HG03066 (cell line): ENCODE measurements at regions not wholly inside any gene's neighbourhood (a gene's known extent, or its start where the extent isn't known, plus 50 kb on each side); places are given as distances from the start of the nearest gene placed in this dataset.

Source experiments
- ATAC-seq: cut with Tn5 transposase; IDR thresholded peaks from one replicate; pipeline ENCODE4 v1.9.1; 2021; ENCODE audit warnings: low read depth; ENCODE audit not compliant: unreplicated experiment

GRCh38 chr7:46244757-46245156 is 323.7 kb upstream of the IGFBP3 start:
- no peak for ATAC-seq

DNA sequence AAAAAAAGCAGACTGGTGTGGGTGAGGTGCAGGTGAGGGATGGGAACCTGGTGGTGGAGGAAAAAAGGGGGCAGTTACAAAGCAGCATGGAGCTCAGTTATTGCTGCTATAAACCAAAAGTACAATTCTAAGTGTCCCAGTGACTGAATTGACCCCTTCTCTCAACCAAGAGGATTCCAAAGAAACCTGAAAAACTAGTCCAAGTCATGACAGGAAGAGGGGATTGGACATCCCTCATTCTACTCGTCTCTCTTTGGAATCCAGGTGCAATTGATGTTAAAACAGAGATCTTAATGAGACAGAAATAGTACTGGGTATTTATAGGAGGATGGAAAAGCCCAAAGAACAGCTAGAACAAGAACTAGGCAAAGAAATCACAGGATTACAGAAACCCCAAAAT is 322.3 kb upstream of the IGFBP3 start:
- no peak for ATAC-seq

- no peak for ATAC-seq
These were observed 318.8 kb upstream of the IGFBP3 start for GRCh38 chr7:46239846-46240245.

DNA sequence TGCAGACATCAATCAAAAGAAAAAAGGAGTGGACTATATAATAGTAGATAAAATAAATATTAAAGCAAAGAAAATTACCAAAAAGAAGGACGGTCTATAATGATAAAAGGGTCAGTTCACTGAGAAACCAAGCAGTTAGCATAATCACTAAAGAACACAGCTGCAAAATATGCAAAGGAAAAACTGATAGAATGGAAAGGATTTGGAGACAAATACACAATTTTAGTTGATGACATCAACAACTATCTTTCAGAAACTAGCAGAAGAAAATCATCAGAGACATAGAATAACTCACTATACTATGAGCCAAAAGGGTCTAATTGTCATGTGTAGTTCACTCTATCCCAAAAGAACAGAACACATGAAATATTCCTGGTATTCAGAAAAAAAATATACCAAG is 316.4 kb upstream of the IGFBP3 start:
- ATAC-seq, result no peak

DNA sequence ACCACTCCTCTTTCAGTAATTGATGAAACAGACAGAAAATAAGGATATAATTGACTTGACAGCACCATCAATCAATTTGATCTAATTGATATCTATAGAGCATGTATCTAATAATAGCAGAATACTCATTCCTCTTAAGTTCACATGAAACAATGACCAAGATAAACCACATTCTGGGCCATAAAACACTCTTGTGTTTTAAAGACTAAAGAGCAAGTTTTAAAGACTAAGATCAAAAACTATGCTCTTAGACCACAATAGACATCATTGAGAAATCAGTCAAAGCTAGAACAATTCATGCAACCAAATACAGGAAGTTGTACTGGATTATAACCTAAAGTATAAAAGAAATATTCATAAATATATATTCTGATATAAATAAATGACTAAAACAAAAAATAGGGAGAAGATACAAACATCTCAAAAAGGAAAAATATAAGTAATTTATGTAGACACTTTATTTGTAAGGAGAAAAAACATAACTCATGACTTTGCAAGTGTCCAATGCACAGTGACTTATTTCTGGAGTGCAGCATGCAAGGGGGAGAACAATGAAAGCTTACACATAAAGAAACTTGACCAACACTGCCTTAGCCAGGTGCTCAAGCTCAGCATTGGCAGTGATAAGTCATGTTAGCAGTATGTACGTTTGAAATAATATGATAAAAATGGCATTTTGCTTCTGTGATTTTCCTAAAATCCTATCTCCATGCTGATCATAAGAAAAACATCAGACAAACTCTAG is 312.7 kb upstream of the IGFBP3 start:
- ATAC-seq, result no peak

DNA sequence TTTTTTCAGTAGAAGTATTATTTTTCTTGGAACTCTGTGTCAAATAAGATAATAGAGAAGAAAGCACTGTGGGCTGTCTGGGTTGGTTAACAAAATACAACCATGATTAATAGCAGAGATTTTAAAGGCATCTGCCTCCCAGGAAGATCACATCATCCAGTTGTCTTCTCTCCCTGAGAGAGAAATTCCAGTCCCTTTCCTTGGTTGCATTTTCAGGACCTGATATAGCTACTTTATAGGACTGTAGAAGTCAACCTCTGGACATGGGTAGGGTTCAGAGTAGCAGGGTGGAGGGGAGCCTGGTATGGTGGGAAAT is 309.9 kb upstream of the IGFBP3 start:
- ATAC-seq, result no peak

- ATAC-seq, result no peak
These were observed 309.4 kb upstream of the IGFBP3 start for GRCh38 chr7:46230298-46230989.

DNA sequence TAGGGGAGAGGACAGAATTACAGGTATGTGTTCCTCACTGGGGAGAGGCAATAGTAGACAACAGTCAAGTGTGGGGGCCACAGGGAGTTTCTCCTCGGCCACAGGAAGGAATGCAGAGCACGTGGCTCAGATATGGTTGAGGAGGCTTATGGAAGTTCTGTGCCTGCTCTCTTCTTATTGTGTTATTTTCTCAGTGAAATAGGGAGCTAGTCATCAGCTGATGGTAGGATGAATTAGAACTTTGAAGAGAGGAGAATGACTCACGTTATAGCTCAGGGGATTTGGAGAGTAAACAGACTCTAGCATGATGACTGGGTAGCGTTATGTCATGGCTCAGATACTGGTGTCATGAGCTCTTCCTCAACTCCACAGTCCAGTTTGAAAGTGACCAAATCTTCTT is 308.3 kb upstream of the IGFBP3 start:
- ATAC-seq, result no peak

DNA sequence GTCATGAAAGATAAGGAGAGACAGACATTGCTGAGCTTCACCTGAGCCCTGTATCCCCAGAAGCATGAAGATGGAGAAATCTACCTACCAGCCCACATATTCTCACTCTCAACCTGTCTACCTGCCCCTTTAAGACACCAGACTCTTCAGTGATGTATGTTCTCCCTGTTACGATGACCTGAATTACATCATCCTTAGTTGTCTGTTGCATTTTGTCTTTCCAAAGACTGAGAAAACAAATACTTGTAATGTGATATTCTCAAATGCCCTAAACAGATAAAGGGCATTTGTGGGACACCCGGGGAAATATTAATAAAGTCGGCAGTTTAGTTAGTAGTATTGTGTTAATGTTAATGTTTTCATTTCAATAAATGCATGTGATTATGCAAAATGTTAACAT is 305.8 kb upstream of the IGFBP3 start:
- no peak for ATAC-seq

GRCh38 chr7:46224363-46224762 is 303.3 kb upstream of the IGFBP3 start:
- ATAC-seq, result no peak

GRCh38 chr7:46220066-46220630 is 299.1 kb upstream of the IGFBP3 start:
- ATAC-seq, result no peak

- ATAC-seq, result no peak
These were observed 297.6 kb upstream of the IGFBP3 start for GRCh38 chr7:46218461-46219200.

- no peak for ATAC-seq
These were observed 295.0 kb upstream of the IGFBP3 start for GRCh38 chr7:46215987-46216567.

- no peak for ATAC-seq
These were observed 293.5 kb upstream of the IGFBP3 start for GRCh38 chr7:46214526-46214925.

DNA sequence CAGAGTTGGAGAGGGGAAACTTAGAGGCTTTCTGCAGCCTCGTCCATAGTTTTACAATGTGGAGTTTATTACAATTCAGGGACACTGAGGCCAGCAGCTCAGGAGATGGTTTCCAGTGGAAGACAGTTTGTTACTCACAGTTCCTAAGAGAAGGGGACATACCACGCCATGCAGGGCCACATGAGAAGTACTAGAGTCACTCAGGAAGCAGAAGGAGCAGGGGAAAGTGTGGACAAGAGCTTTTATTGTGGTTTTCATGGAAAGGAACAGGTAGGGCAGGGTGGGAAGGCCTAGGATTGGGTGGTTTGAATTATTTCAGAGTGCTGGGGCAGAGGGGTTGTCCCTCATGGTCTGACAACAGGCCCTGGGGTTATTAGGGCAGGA is 292.1 kb upstream of the IGFBP3 start:
- no peak for ATAC-seq

DNA sequence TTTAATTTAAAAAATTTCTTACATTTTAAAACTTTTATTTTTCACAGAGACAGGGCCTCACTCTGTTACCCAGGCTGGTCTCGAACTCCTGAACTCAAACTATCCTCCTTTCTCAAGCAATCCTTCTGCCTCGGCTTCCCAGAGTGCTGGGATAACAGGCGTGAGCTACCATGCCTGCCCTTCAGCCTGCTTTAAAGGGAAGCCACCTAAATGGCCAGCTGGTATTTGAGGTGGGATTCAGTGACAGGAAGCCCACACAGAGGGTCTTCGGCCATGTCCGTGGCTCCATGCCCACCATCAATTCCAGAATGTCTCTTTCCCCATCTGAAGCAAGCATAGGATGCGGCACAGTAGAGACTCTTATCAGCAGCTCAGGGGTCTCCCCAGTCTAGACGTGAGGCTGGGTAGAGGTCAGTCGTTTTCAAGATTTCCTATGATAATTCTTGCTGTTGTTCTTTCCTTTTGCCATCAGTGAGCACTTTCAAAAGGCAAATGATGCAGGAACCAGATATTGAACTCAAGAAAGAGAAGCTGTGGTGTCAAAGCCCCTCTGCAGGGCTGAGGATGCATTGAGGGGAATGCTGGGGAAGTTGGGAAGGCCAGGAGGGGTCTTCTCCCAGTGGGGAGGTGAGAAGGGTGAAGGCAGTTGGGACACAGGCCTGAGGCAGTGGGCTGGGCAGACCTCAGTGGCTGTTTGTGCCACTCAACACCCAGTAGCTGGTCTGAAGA is 291.5 kb upstream of the IGFBP3 start:
- no peak for ATAC-seq

- no peak for ATAC-seq
These were observed 289.4 kb upstream of the IGFBP3 start for GRCh38 chr7:46210467-46210866.

DNA sequence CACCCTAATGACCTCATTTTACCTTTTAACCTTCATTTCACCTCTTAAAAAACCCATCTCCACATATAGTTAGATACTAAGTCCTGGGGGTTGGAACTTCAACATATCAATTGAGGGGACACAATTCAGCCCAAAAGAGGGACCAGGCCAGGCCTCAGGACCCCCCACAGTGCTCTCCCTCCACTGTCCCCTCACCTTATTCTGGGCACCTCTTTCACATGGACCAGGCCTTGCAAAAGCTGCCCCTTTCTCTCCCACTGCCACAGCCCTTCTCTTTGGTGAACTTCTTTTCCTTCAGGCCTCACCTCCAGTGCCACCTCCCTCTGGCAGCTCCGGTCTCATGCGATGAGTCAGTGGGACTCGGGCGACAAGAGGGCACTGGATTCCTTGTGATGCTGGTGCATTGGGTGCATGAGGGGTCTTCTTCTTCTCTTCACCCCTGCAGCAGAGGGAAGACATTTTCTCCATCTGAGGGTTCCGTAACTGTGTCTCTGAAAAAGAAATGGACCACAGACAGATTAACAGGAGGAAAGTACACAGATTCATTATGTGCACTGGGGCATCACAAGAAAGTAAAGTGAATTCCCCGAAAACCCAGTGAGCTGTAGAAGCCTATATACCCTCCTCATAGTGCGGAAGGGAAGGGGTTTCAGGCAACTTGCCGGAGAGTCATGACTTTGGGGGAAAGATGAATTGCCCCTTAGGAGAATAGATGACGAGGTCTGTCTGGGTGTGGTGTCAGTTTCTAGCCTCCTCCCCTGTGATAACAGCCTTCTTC is 288.7 kb upstream of the IGFBP3 start:
- no peak for ATAC-seq

DNA sequence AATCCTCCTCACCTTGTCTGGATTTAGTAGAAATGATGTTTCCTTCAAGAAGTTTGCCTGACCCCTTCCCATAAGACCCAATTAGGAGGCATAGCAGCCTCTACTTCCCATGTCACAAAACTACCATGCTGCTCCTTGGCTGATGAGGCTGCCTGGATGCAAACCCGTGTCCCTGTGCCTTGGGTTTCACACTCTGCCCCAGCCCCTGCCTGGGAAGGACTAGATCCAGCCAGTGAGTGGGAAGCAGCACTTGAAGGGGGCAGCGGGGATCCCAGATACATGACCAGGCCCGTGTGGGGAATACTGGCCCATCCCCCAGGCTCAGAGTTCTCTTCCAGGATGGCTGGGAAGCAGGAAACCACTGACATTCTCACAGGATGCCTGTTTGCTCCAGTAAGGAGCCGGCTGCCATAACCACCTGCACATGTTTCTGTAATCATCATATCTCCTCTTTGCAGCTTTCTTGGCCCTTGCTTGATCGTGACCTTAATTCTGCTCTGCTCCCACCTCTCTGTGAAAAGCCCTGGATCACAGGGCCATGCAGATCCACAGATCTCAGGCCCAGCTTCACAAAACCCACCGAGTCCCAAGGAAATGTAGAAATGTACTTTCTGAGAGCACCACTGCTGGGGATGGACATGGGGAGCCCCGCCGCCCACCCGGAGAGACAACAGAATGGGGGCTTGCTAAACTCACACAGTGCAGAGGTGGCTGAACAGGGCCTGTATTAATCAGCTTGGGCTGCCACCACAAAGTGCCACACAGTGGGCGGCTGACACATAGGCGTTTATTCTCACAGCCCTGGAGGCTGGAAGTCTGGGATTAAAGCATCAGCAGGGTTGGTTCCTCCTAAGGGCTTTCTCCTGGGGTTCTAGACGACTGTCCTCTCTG is 287.8 kb upstream of the IGFBP3 start:
- ATAC-seq, result no peak
